OCI-M1 (cell line): ENCODE measurements at regions not wholly inside any gene's neighbourhood (a gene's known extent, or its start where the extent isn't known, plus 50 kb on each side); places are given as distances from the start of the nearest gene placed in this dataset.

Experiments used
- DNase-seq: peaks from one replicate; lab custom pipeline; 2025; lab: John Stamatoyannopoulos, UW

- DNase-seq, result no peak
These were observed 484.5 kb downstream of the IGSF11 start for GRCh38 chr3:118550122-118550521.

GRCh38 chr3:118550556-118550955 lies 484.1 kb downstream of the IGSF11 start:
- DNase-seq, result no peak

GRCh38 chr3:118554148-118554838 lies 480.4 kb downstream of the IGSF11 start:
- DNase-seq, result no peak

GRCh38 chr3:118556983-118557382 lies 477.7 kb downstream of the IGSF11 start:
- no peak for DNase-seq

- DNase-seq, result no peak
These were observed 477.1 kb downstream of the IGSF11 start for GRCh38 chr3:118557513-118557912.

- DNase-seq, result no peak
These were observed 475.4 kb downstream of the IGSF11 start for GRCh38 chr3:118559286-118559685.

- DNase-seq, result no peak
These were observed 469.8 kb downstream of the IGSF11 start for GRCh38 chr3:118564800-118565199.

- DNase-seq, result no peak
These were observed 460.7 kb downstream of the IGSF11 start for GRCh38 chr3:118573912-118574311.

GRCh38 chr3:118577055-118577777 lies 457.4 kb downstream of the IGSF11 start:
- no peak for DNase-seq

- no peak for DNase-seq
These were observed 456.1 kb downstream of the IGSF11 start for GRCh38 chr3:118578559-118578958.

- no peak for DNase-seq
These were observed 447.5 kb downstream of the IGSF11 start for GRCh38 chr3:118587037-118587741.

GRCh38 chr3:118587847-118588246 lies 446.8 kb downstream of the IGSF11 start:
- no peak for DNase-seq

GRCh38 chr3:118593277-118593670 lies 441.4 kb downstream of the IGSF11 start:
- DNase-seq, result no peak

GRCh38 chr3:118597184-118597583 lies 437.5 kb downstream of the IGSF11 start:
- no peak for DNase-seq

GRCh38 chr3:118607915-118608820 lies 426.5 kb downstream of the IGSF11 start:
- DNase-seq, result no peak

GRCh38 chr3:118618247-118619040 lies 416.2 kb downstream of the IGSF11 start:
- no peak for DNase-seq

GRCh38 chr3:118626453-118626852 lies 408.2 kb downstream of the IGSF11 start:
- DNase-seq, result no peak

- DNase-seq, result peak; percentile 85
These were observed 405.8 kb downstream of the IGSF11 start for GRCh38 chr3:118628704-118629341.

- DNase-seq, result no peak
These were observed 404.8 kb downstream of the IGSF11 start for GRCh38 chr3:118629821-118630220.

- DNase-seq, result no peak
These were observed 398.9 kb downstream of the IGSF11 start for GRCh38 chr3:118635711-118636110.

- DNase-seq, result peak; percentile 48
These were observed 397.8 kb downstream of the IGSF11 start for GRCh38 chr3:118636841-118637240.
